ENCODE measurements at regions not wholly inside any gene's neighbourhood (a gene's known extent, or its start where the extent isn't known, plus 50 kb on each side); places are given as distances from the start of the nearest gene placed in this dataset.

DNA sequence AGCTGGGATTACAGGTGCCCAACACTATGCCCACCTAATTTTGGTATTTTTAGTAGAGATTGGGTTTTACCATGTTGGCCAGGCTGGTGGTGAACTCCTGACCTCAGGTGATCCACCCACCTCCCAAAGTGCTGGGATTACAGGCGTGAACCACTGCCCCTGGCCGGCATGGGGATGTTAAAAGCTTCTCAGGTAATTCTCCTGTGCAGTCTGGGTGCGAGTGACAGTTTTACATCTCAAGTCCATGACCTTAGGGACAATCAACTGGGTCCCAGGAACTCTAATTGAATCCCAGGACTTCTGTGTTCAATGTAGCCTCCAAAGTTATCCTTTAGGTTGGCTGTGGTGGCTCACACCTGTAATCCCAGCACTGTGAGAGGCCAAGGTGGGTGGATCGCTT, 100.1 kb upstream of the TSHZ3 start:
- H3K36me3 ChIP-seq (ENCODE audit: control insufficient read depth in 4 of 4, insufficient read depth in 3 of 4, low read depth in 1 of 4, low read length in 3 of 4) = no peaks in the 10 kb centered on the region
- TF ChIP-seq CTCF (IDR thresholded peaks at IDR 0.05; ENCODE audit: low read depth, low read length, missing input control) (no peak), JUND (IDR thresholded peaks at IDR 0.05) (no peak), ZBTB33 (IDR thresholded peaks at IDR 0.05) (no peak), FOXA2 (IDR thresholded peaks at IDR 0.05) (no peak), SP1 (IDR thresholded peaks at IDR 0.05) (no peak), RXRA (IDR thresholded peaks at IDR 0.05) (no peak), HNF4G (IDR thresholded peaks at IDR 0.05) (no peak), GABPA (IDR thresholded peaks at IDR 0.05 in 1 of 2, conservative IDR thresholded peaks at IDR 0.05 in 1 of 2) (no peak), YY1 (IDR thresholded peaks at IDR 0.05) (no peak), FOXA1 (IDR thresholded peaks at IDR 0.05) (no peak)
- TF ChIP-seq, protein P1, sequence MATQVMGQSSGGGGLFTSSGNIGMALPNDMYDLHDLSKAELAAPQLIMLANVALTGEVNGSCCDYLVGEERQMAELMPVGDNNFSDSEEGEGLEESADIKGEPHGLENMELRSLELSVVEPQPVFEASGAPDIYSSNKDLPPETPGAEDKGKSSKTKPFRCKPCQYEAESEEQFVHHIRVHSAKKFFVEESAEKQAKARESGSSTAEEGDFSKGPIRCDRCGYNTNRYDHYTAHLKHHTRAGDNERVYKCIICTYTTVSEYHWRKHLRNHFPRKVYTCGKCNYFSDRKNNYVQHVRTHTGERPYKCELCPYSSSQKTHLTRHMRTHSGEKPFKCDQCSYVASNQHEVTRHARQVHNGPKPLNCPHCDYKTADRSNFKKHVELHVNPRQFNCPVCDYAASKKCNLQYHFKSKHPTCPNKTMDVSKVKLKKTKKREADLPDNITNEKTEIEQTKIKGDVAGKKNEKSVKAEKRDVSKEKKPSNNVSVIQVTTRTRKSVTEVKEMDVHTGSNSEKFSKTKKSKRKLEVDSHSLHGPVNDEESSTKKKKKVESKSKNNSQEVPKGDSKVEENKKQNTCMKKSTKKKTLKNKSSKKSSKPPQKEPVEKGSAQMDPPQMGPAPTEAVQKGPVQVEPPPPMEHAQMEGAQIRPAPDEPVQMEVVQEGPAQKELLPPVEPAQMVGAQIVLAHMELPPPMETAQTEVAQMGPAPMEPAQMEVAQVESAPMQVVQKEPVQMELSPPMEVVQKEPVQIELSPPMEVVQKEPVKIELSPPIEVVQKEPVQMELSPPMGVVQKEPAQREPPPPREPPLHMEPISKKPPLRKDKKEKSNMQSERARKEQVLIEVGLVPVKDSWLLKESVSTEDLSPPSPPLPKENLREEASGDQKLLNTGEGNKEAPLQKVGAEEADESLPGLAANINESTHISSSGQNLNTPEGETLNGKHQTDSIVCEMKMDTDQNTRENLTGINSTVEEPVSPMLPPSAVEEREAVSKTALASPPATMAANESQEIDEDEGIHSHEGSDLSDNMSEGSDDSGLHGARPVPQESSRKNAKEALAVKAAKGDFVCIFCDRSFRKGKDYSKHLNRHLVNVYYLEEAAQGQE (IDR thresholded peaks at IDR 0.05) = no peak
- TF ChIP-seq, protein P2, sequence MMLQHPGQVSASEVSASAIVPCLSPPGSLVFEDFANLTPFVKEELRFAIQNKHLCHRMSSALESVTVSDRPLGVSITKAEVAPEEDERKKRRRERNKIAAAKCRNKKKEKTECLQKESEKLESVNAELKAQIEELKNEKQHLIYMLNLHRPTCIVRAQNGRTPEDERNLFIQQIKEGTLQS (IDR thresholded peaks at IDR 0.05) = no peak
- TF ChIP-seq, protein P3, sequence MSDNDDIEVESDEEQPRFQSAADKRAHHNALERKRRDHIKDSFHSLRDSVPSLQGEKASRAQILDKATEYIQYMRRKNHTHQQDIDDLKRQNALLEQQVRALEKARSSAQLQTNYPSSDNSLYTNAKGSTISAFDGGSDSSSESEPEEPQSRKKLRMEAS (IDR thresholded peaks at IDR 0.05) = no peak
- no peak overlapping the region for H3K4me3 ChIP-seq (ENCODE audit: low read depth in 1 of 3, low read length in 3 of 3)
- H3K27ac ChIP-seq (ENCODE audit: low read depth in 1 of 2, low read length in 2 of 2) = no peak overlapping the region
- DNase-seq (ENCODE audit: low spot score) = no peak
- H3K9me3 ChIP-seq (ENCODE audit: control insufficient read depth in 4 of 4, low read length in 3 of 4) = peaks cover 0 to 6% (median 0%) of the 10 kb centered on the region in 4 donors
- 78% methylated on average over 4 of the region's 4 CpGs for WGBS
- no peak overlapping the region for H3K9ac ChIP-seq (ENCODE audit: low read depth in 1 of 2, low read length in 2 of 2)
- no peaks in the 10 kb centered on the region for H3K4me1 ChIP-seq (ENCODE audit: control insufficient read depth in 4 of 4, insufficient read depth in 4 of 4, low read length in 3 of 4)
- H3K27me3 ChIP-seq (ENCODE audit: control insufficient read depth in 4 of 4, insufficient read depth in 4 of 4, low read length in 3 of 4) = no peaks in the 10 kb centered on the region

DNA sequence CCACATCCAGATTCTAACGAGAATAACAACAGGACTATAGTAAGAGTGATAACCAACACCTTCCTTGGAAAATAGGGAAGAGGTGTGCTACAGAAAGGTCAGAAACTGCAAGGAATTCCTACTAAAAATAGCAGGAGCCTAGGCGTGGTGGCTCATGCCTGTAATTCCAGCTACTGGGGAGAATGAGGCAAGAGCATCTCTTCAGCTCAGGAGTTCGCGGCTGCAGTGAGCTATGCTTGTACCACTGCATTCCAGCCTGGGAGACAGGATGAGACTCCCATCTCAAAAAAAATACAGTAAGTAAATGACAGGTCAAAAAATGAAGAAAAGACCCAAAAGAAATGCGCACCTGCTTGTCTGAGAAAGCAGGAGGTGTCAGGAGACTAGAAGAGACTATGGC, 101.5 kb upstream of the TSHZ3 start:
- 77% methylated on average over 5 of the region's 5 CpGs for WGBS
- Histone ChIP-seq H3K9me3 (ENCODE audit: control insufficient read depth in 4 of 4, low read length in 3 of 4) (no peaks in the 10 kb centered on the region), H3K36me3 (ENCODE audit: control insufficient read depth in 4 of 4, insufficient read depth in 3 of 4, low read depth in 1 of 4, low read length in 3 of 4) (no peaks in the 10 kb centered on the region), H3K4me1 (ENCODE audit: control insufficient read depth in 4 of 4, insufficient read depth in 4 of 4, low read length in 3 of 4) (no peaks in the 10 kb centered on the region), H3K27me3 (ENCODE audit: control insufficient read depth in 4 of 4, insufficient read depth in 4 of 4, low read length in 3 of 4) (no peaks in the 10 kb centered on the region), H3K27ac (ENCODE audit: low read depth in 1 of 2, low read length in 2 of 2) (no peak overlapping the region), H3K9ac (ENCODE audit: low read depth in 1 of 2, low read length in 2 of 2) (no peak overlapping the region), H3K4me3 (ENCODE audit: low read depth in 1 of 3, low read length in 3 of 3) (no peak overlapping the region)
- DNase-seq (ENCODE audit: low spot score) = no peak
- TF ChIP-seq, protein P1 (IDR thresholded peaks at IDR 0.05) = no peak
- TF ChIP-seq GABPA (IDR thresholded peaks at IDR 0.05 in 1 of 2, conservative IDR thresholded peaks at IDR 0.05 in 1 of 2) (no peak), YY1 (IDR thresholded peaks at IDR 0.05) (no peak), CTCF (IDR thresholded peaks at IDR 0.05; ENCODE audit: low read depth, low read length, missing input control) (no peak), NR2F2 (IDR thresholded peaks at IDR 0.05) (no peak), HNF4G (IDR thresholded peaks at IDR 0.05) (no peak), FOXA1 (IDR thresholded peaks at IDR 0.05) (no peak), SP1 (IDR thresholded peaks at IDR 0.05) (no peak), ZBTB33 (IDR thresholded peaks at IDR 0.05) (no peak), EGR1 (IDR thresholded peaks at IDR 0.05; ENCODE audit: low read depth in 2 of 2) (no peak)
